H9 (cell line): ENCODE measurements at regions not wholly inside any gene's neighbourhood (a gene's known extent, or its start where the extent isn't known, plus 50 kb on each side); places are given as distances from the start of the nearest gene placed in this dataset.

ENCODE experiments used
- DNase-seq: peaks from one replicate; pipeline ENCODE4 v3.0.0-alpha.2; 2017
- H2AFZ ChIP-seq: one replicate; pipeline ENCODE4 v1.6.1; 2013; ENCODE audit warnings: mild to moderate bottlenecking, low read length, control low read depth, moderate library complexity
- H2AK5ac ChIP-seq: 2 replicates; pipeline ENCODE4 v1.6.1; 2013; ENCODE audit warnings: low read length, control low read depth, mixed read lengths; ENCODE audit not compliant: insufficient read length
- H2BK120ac ChIP-seq: one replicate; pipeline ENCODE4 v1.6.1; 2013; ENCODE audit warnings: low read depth, mild to moderate bottlenecking, low read length, control low read depth, inconsistent platforms; ENCODE audit not compliant: poor library complexity, severe bottlenecking
- H2BK12ac ChIP-seq: 2 replicates; pipeline ENCODE4 v1.6.1; 2013; ENCODE audit warnings: low read length, control low read depth, mixed read lengths, low read depth; ENCODE audit not compliant: insufficient read length
- H2BK15ac ChIP-seq: 2 replicates; pipeline ENCODE4 v1.6.1; 2013; ENCODE audit warnings: low read depth, low read length, control low read depth
- H2BK20ac ChIP-seq: one replicate; pipeline ENCODE4 v1.6.1; 2013; ENCODE audit warnings: low read depth, mild to moderate bottlenecking, low read length, control low read depth, inconsistent platforms; ENCODE audit not compliant: poor library complexity, severe bottlenecking
- H2BK5ac ChIP-seq: 2 replicates; pipeline ENCODE4 v1.6.1; 2013; ENCODE audit warnings: low read length, control low read depth, mixed read lengths; ENCODE audit not compliant: insufficient read length
- H3K14ac ChIP-seq: 2 replicates; pipeline ENCODE4 v1.6.1; 2013; ENCODE audit warnings: low read length, control low read depth; ENCODE audit not compliant: insufficient read depth
- H3K18ac ChIP-seq: 2 replicates; pipeline ENCODE4 v1.6.1; 2013; ENCODE audit warnings: low read depth, mild to moderate bottlenecking, mixed read lengths, low read length, control low read depth; ENCODE audit not compliant: insufficient read length
- H3K23ac ChIP-seq: 2 replicates; pipeline ENCODE4 v1.6.1; 2013; ENCODE audit warnings: low read length, control low read depth, mixed read lengths, low read depth; ENCODE audit not compliant: insufficient read length
- H3K23me2 ChIP-seq: 2 replicates; pipeline ENCODE4 v1.6.1; 2013; ENCODE audit warnings: low read depth, mild to moderate bottlenecking, mixed read lengths, low read length, control low read depth; ENCODE audit not compliant: insufficient read length, poor library complexity, severe bottlenecking
- H3K27ac ChIP-seq: 2 replicates; pipeline ENCODE4 v1.5.1; 2013; ENCODE audit warnings: low read length, control low read depth, mixed read lengths, low read depth; ENCODE audit not compliant: insufficient read length
- H3K27me3 ChIP-seq: 2 replicates; pipeline ENCODE4 v1.6.1; 2013; ENCODE audit warnings: low read length, control low read depth, inconsistent platforms; ENCODE audit not compliant: insufficient read depth
- H3K4ac ChIP-seq: 2 replicates; pipeline ENCODE4 v1.6.1; 2013; ENCODE audit warnings: low read depth, mild to moderate bottlenecking, control low read depth, inconsistent platforms, low read length, moderate library complexity
- H3K4me1 ChIP-seq: 2 replicates; pipeline ENCODE4 v1.6.1; 2013; ENCODE audit warnings: low read length, control low read depth, inconsistent platforms; ENCODE audit not compliant: insufficient read depth
- H3K4me2 ChIP-seq: 2 replicates; pipeline ENCODE4 v1.6.1; 2013; ENCODE audit warnings: low read length, control low read depth, mixed read lengths; ENCODE audit not compliant: insufficient read length, insufficient read depth
- H3K56ac ChIP-seq: 2 replicates; pipeline ENCODE4 v1.6.1; 2013; ENCODE audit warnings: low read depth, mild to moderate bottlenecking, mixed read lengths, low read length, control low read depth; ENCODE audit not compliant: insufficient read length
- H3K79me1 ChIP-seq: 2 replicates; pipeline ENCODE4 v1.6.1; 2013; ENCODE audit warnings: low read depth, mild to moderate bottlenecking, moderate library complexity, low read length, control low read depth, inconsistent platforms; ENCODE audit not compliant: insufficient read depth, poor library complexity, severe bottlenecking
- H3K79me2 ChIP-seq: 2 replicates; pipeline ENCODE4 v1.6.1; 2013; ENCODE audit warnings: low read length, control low read depth, inconsistent platforms; ENCODE audit not compliant: insufficient read depth
- H3K9ac ChIP-seq: 2 replicates; pipeline ENCODE4 v1.6.1; 2013; ENCODE audit warnings: low read length, control low read depth, mixed read lengths; ENCODE audit not compliant: insufficient read length; ENCODE audit errors: extremely low read depth
- H3K9me3 ChIP-seq: one replicate; pipeline ENCODE4 v1.6.1; 2013; ENCODE audit warnings: low read depth, low read length, inconsistent platforms; ENCODE audit not compliant: control insufficient read depth
- H3T11ph ChIP-seq: one replicate; pipeline ENCODE4 v1.6.1; 2013; ENCODE audit warnings: mild to moderate bottlenecking, low read length, control low read depth, inconsistent platforms
- H4K20me1 ChIP-seq: one replicate; pipeline ENCODE4 v1.6.1; 2013; ENCODE audit not compliant: control insufficient read depth, insufficient read length, insufficient read depth
- H4K5ac ChIP-seq: 2 replicates; pipeline ENCODE4 v1.6.1; 2013; ENCODE audit warnings: low read depth, mild to moderate bottlenecking, mixed read lengths, low read length, control low read depth; ENCODE audit not compliant: insufficient read length
- H4K8ac ChIP-seq: replicated peaks from 2 replicates; pipeline ENCODE4 v1.6.1; 2013; ENCODE audit warnings: low read length, control low read depth, mixed read lengths, low read depth; ENCODE audit not compliant: insufficient read length
- H4K91ac ChIP-seq: 2 replicates; pipeline ENCODE4 v1.6.1; 2013; ENCODE audit warnings: low read depth, mild to moderate bottlenecking, moderate library complexity, mixed read lengths, low read length, control low read depth; ENCODE audit not compliant: insufficient read length
- H3K27ac Mint-ChIP-seq, 3 experiments: 2 replicates in 2 of 3; 3 replicates in 1 of 3; pipeline ENCODE4 v1.8.0; 2020 to 2021; ENCODE audit warnings: mixed read lengths in 3 of 3, mild to moderate bottlenecking in 1 of 3, moderate library complexity in 1 of 3
- H3K27me3 Mint-ChIP-seq: 2 replicates; pipeline ENCODE4 v1.8.0; 2021; ENCODE audit warnings: low read depth, mild to moderate bottlenecking, moderate library complexity, mixed read lengths
- H3K36me3 Mint-ChIP-seq, 3 experiments: 2 replicates in 2 of 3; 3 replicates in 1 of 3; pipeline ENCODE4 v1.8.0; 2020 to 2021; ENCODE audit warnings: low read depth in 3 of 3, mixed read lengths in 3 of 3; ENCODE audit not compliant: insufficient read depth in 1 of 3
- H3K4me1 Mint-ChIP-seq, 2 experiments: 2 replicates each; pipeline ENCODE4 v1.8.0; 2020; ENCODE audit warnings: mixed read lengths in 2 of 2
- H3K4me3 Mint-ChIP-seq, 2 experiments: 2 replicates in 1 of 2; 3 replicates in 1 of 2; pipeline ENCODE4 v1.8.0; 2020 to 2021; ENCODE audit warnings: mild to moderate bottlenecking in 2 of 2, mixed read lengths in 2 of 2, moderate library complexity in 1 of 2
- H3K9me3 Mint-ChIP-seq, 2 experiments: 2 replicates in 1 of 2; 3 replicates in 1 of 2; pipeline ENCODE4 v1.8.0; 2020; ENCODE audit warnings: mild to moderate bottlenecking in 2 of 2, mixed read lengths in 2 of 2, moderate library complexity in 1 of 2
- CTCF ChIP-seq: fragments of 200-600 bp; sonication (generic); conservative IDR thresholded peaks from 3 replicates; pipeline ENCODE4 v1.8.0; 2021; ENCODE audit warnings: antibody characterized with exemption, mild to moderate bottlenecking
- WGBS: extraction: QIAGEN DNeasy Blood & Tissue Kit; methylation state at CpG from one replicate; pipeline ENCODE4 v1.1.7; 2013; ENCODE audit warnings: missing lambda C conversion rate, low lambda C conversion rate, mixed read lengths; ENCODE audit not compliant: insufficient read length; ENCODE audit errors: extremely low coverage; 5-methylcytosine and 5-hydroxymethylcytosine counted together

DNA sequence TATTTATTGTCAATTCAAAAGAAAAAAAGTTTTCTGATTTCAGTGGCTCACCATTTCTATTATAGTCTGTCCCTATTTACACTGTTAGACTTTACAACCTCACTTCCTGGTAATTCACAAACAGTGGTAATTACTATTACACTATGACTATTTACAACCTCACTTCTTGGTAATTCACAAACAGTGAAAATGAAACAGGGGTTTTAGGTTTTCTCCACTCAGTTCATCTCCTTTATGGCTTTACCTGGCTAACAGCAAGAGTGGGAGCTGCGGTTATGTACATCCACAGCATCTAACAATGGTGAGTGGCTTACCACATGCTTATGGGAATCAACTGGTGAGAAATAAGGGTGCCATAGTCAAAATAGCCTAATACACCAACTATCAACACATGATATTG is 166.4 kb downstream of the CASP12 start:
- Histone ChIP-seq H3K4ac (no peak overlapping the region), H3K56ac (no peak overlapping the region), H2BK5ac (no peak overlapping the region), H3T11ph (no peak overlapping the region), H3K14ac (no peak overlapping the region), H3K18ac (no peak overlapping the region), H3K27me3 (no peaks in the 10 kb centered on the region), H2AFZ (no peak overlapping the region), H2BK15ac (no peak overlapping the region), H3K79me1 (no peaks in the 10 kb centered on the region), H2BK12ac (no peak overlapping the region), H2BK20ac (no peak overlapping the region), H2BK120ac (no peak overlapping the region), H3K4me2 (no peak overlapping the region), H3K9me3 (no peaks in the 10 kb centered on the region), H3K23ac (no peak overlapping the region), H4K20me1 (no peaks in the 10 kb centered on the region), H3K9ac (no peak overlapping the region), H3K79me2 (no peaks in the 10 kb centered on the region), H3K27ac (no peak overlapping the region), H3K23me2 (no peaks in the 10 kb centered on the region), H4K5ac (no peak overlapping the region), H2AK5ac (no peak overlapping the region), H4K91ac (no peak overlapping the region), H4K8ac (no peak overlapping the region), H3K4me1 (no peaks in the 10 kb centered on the region)
- no peaks in the 10 kb centered on the region; a peak in 1 of 5 replicates for H3K9me3 Mint-ChIP-seq
- H3K27me3 Mint-ChIP-seq, result no peaks in the 10 kb centered on the region
- no peak overlapping the region for H3K4me3 Mint-ChIP-seq
- WGBS, result no CpG with 5 or more reads among the region's 1 CpG
- TF ChIP-seq CTCF, result no peak
- H3K27ac Mint-ChIP-seq, result no peak overlapping the region; a peak in 1 of 7 replicates
- DNase-seq, result no peak
- H3K36me3 Mint-ChIP-seq, result no peaks in the 10 kb centered on the region
- peaks cover 4 to 5% of the 10 kb centered on the region in 2 experiments; a peak in 3 of 4 replicates for H3K4me1 Mint-ChIP-seq
